Urinary bladder (tissue), 3 donors: ENCODE measurements at regions not wholly inside any gene's neighbourhood (a gene's known extent, or its start where the extent isn't known, plus 50 kb on each side); places are given as distances from the start of the nearest gene placed in this dataset.

Experiments
- DNase-seq: peaks from one replicate; pipeline ENCODE4 v3.0.0-alpha.2; 2015; ENCODE audit errors: extremely low spot score
- H3K27ac ChIP-seq: one replicate; pipeline ENCODE4 v1.5.1; 2013; ENCODE audit warnings: low read depth, mild to moderate bottlenecking, moderate library complexity
- H3K36me3 ChIP-seq: one replicate; pipeline ENCODE4 v1.6.1; 2013; ENCODE audit warnings: mild to moderate bottlenecking, moderate library complexity; ENCODE audit not compliant: insufficient read depth
- H3K4me1 ChIP-seq: one replicate; pipeline ENCODE4 v1.6.1; 2013; ENCODE audit warnings: mild to moderate bottlenecking, moderate library complexity; ENCODE audit not compliant: insufficient read depth
- H3K4me3 ChIP-seq: one replicate; pipeline ENCODE4 v1.5.1; 2013; ENCODE audit warnings: low read depth, low read length
- WGBS: extraction: QIAGEN DNeasy Blood & Tissue Kit; methylation state at CpG from one replicate; pipeline ENCODE4 v1.1.7; 2013; 5-methylcytosine and 5-hydroxymethylcytosine counted together
- donor health status: healthy with polysubstance abuse.
- donor health status: healthy.

DNA sequence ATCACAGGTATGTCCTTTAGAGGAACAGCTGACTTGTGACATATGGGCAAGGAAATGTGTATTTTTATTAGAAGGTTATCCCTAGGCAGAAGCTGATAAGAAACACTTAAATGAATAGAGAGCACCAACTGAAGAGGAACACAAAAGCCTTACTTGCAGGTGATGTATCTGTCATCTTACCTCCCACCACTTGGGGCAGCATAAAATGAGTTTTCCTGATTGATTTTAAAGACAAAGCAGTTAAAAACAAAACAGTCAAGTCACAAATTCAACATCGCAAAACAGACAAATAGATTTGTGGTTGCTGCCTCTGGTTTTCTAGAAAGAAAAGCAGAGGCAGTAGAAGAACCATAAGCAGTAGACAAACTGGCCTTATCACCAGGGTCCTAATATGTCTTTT, 302.4 kb upstream of the ZNF462 start:
- no peaks in the 10 kb centered on the region for H3K36me3 ChIP-seq
- no peak overlapping the region for H3K27ac ChIP-seq
- H3K4me3 ChIP-seq = no peak overlapping the region
- 97% methylated on average over 1 of the region's 1 CpG for WGBS
- H3K4me1 ChIP-seq = no peaks in the 10 kb centered on the region
- no peak for DNase-seq

DNA sequence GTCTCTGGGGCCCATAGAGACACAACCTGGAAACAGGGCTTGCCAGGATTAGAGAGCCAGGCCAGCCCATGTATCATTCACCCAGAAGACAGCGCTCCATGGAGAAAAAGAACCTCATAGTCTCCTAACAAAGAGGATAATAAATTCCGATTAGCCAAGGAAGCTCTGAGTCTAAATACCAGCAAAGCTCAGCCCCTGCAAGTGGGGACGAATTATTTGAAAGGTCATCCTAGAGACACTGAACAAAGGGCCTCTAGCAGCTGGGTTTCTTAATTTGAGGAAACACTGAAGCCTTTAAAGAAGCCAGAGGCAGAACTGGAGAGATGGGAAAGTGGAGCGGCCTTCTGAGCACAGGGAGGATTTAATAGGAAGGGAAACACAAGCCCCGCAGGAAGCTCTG, 287.1 kb upstream of the ZNF462 start:
- 58% methylated on average over 5 of the region's 5 CpGs for WGBS
- Histone ChIP-seq H3K36me3 (no peaks in the 10 kb centered on the region), H3K4me3 (no peak overlapping the region), H3K27ac (no peak overlapping the region), H3K4me1 (no peaks in the 10 kb centered on the region)
- no peak for DNase-seq

DNA sequence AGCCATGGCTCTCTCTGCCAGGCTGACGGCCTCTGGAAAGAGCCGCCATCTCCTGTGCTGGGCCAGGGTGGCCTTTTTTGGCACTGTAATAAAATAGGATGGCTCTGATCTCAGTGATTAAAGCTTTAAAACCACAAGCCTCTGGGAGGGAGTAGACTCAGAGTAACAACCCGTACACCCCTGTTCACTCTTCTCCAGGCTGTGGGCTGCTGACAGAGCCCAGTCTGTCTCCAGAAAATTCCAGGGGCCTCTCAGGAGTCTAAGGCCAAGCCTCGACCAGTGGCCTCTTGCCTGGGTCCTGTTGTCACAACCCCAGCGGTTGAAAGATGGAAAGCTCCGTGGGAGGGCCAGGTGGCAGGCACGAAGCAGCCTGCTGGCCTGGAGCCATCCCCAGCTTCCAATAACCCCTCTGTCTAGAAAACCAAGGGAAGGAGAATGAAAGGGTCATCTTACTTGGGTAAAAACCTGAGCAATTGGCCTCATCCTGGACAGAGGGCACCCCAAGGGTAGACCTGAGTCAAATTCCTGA, 286.7 kb upstream of the ZNF462 start:
- Histone ChIP-seq H3K36me3 (no peaks in the 10 kb centered on the region), H3K4me3 (no peak overlapping the region), H3K27ac (no peak overlapping the region), H3K4me1 (no peaks in the 10 kb centered on the region)
- DNase-seq = no peak
- WGBS = 56% methylated on average over 7 of the region's 7 CpGs

DNA sequence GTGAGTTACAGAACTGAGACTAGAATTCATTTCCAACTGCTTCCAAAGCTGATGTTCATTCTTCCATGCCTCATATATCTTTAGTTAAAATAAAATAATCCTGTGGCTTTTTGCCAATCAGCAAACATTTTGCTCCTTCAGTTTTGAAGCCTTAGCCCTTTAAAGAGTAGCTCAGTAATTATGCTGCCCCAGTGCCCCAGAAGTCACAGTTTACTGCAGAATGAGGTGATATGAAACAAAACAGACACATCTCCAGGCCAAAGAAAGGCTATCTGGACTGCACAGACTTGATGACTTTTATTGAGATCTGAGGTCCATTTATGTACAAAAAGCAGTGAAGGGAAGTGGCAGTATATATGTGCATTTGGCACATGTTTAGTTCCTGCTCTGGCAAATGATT, 285.8 kb upstream of the ZNF462 start:
- no peaks in the 10 kb centered on the region for H3K36me3 ChIP-seq
- H3K4me3 ChIP-seq = no peak overlapping the region
- no peak for DNase-seq
- no peak overlapping the region for H3K27ac ChIP-seq
- H3K4me1 ChIP-seq = no peaks in the 10 kb centered on the region

DNA sequence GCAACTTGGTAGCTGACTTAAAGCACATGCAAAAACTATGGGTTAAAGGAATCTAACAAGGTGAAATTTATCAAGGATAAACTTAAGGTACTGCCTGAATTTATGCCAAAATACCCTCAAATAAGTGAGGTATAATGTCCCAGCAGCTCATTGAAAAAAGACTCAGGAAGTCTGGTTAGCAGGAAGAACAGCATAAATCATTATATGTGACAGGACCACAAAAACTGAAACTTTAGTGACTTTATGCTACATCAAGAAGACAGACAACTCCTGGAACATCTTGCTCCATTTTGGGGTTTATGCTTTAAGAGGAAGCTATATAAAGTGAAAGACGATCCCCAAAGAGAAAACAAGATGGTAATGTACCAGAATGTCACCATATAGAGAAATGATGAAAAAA, 282.4 kb upstream of the ZNF462 start:
- H3K4me1 ChIP-seq = no peaks in the 10 kb centered on the region
- no peak for DNase-seq
- 71% methylated on average over 1 of the region's 1 CpG for WGBS
- no peak overlapping the region for H3K27ac ChIP-seq
- no peaks in the 10 kb centered on the region for H3K36me3 ChIP-seq
- no peak overlapping the region for H3K4me3 ChIP-seq

DNA sequence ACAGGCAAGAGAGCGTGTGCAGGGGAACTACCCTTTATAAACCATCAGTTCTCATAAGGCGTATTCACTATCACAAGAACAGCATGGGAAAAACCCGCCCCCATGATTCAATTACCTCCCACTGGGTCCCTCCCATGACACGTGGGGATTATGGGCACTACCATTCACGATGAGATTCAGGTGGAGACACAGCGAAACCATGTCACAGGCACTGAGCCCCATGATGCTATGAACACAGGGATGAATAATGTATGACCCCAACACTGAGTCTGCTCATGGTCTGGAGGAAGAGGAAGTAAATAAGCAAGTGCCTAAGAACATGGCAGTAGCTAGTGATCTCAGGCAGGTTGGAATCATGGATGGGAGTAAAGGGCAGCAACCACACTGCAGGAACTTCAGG, 281.0 kb upstream of the ZNF462 start:
- no peak overlapping the region for H3K4me3 ChIP-seq
- no peaks in the 10 kb centered on the region for H3K36me3 ChIP-seq
- H3K4me1 ChIP-seq = no peaks in the 10 kb centered on the region
- WGBS = 95% methylated on average over 6 of the region's 6 CpGs
- H3K27ac ChIP-seq = no peak overlapping the region
- DNase-seq = no peak

DNA sequence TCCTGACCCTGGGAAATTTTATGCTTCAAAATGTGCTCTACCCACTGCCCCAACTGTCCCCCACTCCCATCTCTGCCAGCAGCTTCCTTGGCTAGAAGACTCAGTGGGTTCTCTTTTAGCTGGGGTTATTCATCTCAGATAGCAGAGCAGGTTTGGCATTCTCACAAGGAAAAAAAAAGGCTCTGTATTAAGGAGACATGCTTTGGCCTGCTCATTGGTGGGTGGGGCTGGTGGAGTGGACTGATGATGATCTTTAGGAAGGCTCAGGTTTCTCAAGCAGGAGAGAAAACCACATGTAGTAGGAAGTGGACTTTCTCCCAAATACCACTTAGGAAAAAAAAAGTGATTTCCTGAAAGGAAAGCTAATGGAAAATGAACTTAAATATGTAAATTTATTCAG, 279.2 kb upstream of the ZNF462 start:
- H3K4me3 ChIP-seq = no peak overlapping the region
- no peak overlapping the region for H3K27ac ChIP-seq
- H3K36me3 ChIP-seq = no peaks in the 10 kb centered on the region
- DNase-seq = no peak
- no peaks in the 10 kb centered on the region for H3K4me1 ChIP-seq

DNA sequence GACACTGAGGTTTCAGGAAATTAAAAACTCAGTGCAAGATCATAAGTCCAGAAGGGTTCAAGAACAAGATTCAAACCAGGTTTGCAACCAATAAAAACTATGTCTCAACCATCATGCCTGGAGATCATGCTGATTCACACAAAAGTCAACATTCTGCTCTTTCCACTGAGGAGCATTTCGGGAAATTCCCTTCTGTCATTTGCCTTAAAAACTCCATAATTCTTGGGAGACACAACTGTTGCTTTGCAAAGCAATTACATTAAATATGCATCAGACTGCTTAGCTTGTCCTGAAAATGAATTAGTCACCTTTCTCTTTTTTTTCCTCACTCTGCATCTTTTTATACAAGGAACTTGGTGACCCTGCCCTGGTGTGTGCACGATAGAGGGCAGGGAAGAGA, 275.9 kb upstream of the ZNF462 start:
- Histone ChIP-seq H3K4me3 (no peak overlapping the region), H3K4me1 (no peaks in the 10 kb centered on the region), H3K27ac (no peak overlapping the region), H3K36me3 (no peaks in the 10 kb centered on the region)
- 78% methylated on average over 2 of the region's 2 CpGs for WGBS
- DNase-seq = no peak

DNA sequence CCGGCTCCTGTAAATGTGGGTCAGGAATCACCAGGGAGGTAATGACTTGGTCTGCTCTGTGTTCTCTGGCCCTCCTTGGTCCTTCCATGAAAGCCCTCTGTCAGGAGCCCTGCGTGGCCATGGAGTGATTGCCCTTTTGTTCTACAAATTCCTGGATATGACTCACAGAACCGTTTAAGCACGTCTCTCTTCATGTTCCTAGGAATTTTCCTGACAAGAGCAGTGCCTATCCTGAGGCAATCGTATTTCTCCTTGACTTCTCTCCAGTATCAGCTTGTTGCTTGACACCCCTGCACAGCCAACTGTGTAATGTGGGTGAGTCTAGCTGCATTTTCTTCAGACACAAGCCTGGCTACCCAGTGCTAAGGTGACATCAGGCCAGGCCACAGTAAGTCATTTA, 274.3 kb upstream of the ZNF462 start:
- no peak for DNase-seq
- no peak overlapping the region for H3K4me3 ChIP-seq
- no peaks in the 10 kb centered on the region for H3K4me1 ChIP-seq
- 47% methylated on average over 5 of the region's 5 CpGs for WGBS
- H3K27ac ChIP-seq = no peak overlapping the region
- H3K36me3 ChIP-seq = no peaks in the 10 kb centered on the region

DNA sequence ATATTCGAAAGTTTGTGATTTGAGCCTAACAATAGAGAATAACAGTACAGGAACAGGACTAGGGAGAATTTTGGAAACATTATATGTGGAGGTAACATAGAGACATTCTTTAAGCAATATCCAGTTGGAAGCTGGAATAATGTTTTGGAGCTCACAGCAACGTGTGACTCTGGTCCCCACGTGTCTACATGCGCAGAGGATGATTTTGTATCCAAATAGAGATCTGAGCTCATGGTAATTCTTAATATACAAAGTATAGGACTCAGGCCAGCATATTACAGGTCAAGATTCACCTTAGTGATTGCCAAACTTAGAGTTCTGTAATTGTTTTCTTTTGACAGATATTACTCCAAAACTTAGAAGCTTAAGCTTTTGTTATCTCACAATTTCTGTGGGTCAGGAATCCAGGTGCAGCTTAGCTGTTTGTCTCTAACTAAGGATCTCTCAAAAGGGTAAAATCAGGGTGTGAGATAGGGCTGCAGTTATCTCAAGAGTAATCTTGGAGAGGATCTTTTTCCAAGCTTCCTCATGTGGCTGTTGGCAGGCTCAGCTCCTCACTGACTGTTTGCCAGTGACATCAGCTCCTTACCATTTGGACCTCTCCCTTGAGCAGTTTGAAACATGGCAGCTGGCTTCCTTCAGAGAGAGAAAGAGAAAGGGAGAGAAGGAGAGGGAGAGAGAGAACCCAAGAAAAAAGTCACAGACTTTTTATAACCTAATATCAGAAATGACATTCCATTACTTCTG, 272.0 kb upstream of the ZNF462 start:
- no peak for DNase-seq
- no peak overlapping the region for H3K4me3 ChIP-seq
- H3K27ac ChIP-seq = no peak overlapping the region
- no peaks in the 10 kb centered on the region for H3K4me1 ChIP-seq
- H3K36me3 ChIP-seq = no peaks in the 10 kb centered on the region
- WGBS = 71% methylated on average over 4 of the region's 4 CpGs

DNA sequence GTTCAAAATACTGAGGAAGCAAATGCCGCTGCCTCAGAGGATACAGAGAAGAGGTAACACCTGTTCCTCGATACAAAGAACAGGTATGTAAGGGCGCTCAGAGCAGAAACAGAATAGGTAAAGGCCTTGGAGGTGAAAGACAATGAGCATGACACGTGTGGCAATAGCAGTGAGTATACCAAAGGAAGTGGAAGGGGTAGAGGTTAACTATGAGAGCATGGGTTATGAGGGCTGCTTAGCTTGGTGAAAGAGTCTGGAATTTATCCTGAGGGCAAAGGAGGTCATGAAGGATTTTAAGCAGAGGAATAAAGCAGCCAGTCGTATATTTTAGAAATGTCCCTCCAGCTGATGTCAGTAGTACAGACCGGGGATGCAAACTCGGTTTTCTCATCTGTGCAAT, 269.8 kb upstream of the ZNF462 start:
- no peak for DNase-seq
- WGBS = 80% methylated on average over 7 of the region's 7 CpGs

DNA sequence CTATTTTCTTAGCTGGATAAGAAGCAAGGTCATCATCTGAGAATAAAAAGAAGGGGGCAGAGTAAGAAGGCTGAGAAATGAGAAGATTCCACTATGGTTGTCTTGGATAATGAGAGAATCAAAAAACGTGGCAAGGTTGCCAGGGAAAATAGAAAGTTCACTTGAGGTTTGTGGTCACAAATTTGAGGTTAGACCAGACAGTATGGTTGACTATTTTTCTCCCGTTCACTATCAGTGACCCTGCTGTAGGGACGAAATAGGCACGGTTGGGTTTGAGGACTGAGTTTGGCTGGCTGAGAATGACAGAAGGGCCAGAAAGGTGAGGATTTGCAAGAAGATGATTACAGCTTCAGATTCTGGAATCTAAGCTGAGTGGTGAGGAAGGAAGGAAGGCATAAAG, 266.0 kb upstream of the ZNF462 start:
- no peak for DNase-seq
- Histone ChIP-seq H3K27ac (no peak overlapping the region), H3K4me3 (no peak overlapping the region), H3K4me1 (no peaks in the 10 kb centered on the region), H3K36me3 (no peaks in the 10 kb centered on the region)
- WGBS = 79% methylated on average over 4 of the region's 4 CpGs

More for the DNA sequence above, 269.8 kb upstream of the ZNF462 start:
- H3K4me3 ChIP-seq = no peak overlapping the region
- no peaks in the 10 kb centered on the region for H3K36me3 ChIP-seq
- H3K27ac ChIP-seq = no peak overlapping the region
- H3K4me1 ChIP-seq = no peaks in the 10 kb centered on the region

DNA sequence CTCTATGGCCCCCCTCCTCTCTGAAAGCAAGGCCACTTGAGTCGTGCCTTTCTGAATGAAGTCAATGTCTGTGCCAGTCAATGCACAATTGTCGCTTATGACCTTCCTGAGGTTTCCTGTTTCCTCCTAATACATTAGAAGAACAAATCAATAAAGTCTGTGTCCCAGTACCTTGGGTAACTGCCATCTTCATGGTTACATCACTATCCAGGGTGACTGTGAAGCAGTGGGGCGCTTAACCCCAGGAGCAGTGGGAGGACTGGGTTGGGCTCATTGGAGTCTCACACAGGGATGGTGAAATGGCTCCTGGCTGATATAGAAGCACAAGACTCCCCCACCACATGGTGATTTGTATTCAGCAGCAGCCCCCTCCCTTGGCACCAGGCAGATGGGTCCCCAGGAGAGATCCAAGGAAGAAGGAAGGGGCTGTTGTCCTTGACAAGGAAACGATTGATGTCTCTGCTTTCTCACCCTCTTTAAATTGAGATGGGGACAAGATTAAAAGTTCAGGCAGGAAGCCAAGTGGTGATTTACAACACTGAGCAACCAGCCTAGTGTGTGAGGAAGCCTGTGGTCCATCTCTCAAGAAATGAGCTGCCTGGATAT, 261.9 kb upstream of the ZNF462 start:
- no peak overlapping the region for H3K4me3 ChIP-seq
- H3K4me1 ChIP-seq = no peaks in the 10 kb centered on the region
- no peaks in the 10 kb centered on the region for H3K36me3 ChIP-seq
- WGBS = 73% methylated on average over 4 of the region's 4 CpGs
- no peak for DNase-seq
- no peak overlapping the region for H3K27ac ChIP-seq

DNA sequence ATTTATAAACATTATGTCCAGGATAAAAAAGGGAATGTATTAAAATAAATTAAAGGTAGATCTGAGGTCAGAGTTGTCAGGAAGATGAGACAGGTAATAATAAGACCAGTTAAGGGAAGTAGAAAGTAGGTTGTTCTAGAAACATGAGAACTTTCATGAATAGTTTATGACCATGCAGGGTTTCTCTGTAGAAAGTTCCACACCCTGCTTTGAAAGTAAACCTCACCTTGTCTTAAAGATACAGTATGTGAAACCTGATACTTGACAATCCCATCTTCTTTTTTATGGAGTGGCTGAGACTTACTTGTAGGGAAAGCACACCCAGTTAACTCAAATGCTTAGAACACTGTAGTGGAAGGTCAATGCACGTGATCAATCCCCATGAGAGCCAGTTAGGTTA, 260.6 kb upstream of the ZNF462 start:
- H3K4me3 ChIP-seq = no peak overlapping the region
- WGBS = 86% methylated on average over 1 of the region's 1 CpG
- no peaks in the 10 kb centered on the region for H3K4me1 ChIP-seq
- no peaks in the 10 kb centered on the region for H3K36me3 ChIP-seq
- no peak overlapping the region for H3K27ac ChIP-seq
- DNase-seq = no peak
